ENCODE measurements at regions not wholly inside any gene's neighbourhood (a gene's known extent, or its start where the extent isn't known, plus 50 kb on each side); places are given as distances from the start of the nearest gene placed in this dataset.

GRCh38 chr13:86066611-86067365, 267.6 kb upstream of the SLITRK6 start:
- Histone ChIP-seq H3K36me3 (ENCODE audit: insufficient read depth, low read length) (no peaks in the 10 kb centered on the region), H3K4me3 (ENCODE audit: low read depth, low read length, poor library complexity, severe bottlenecking) (no peak overlapping the region), H3K79me2 (ENCODE audit: insufficient read depth, low read length) (no peaks in the 10 kb centered on the region), H3K4me1 (ENCODE audit: insufficient read depth, low read length, severe bottlenecking) (no peaks in the 10 kb centered on the region), H2AFZ (ENCODE audit: low read length) (no peak overlapping the region), H3K4me2 (ENCODE audit: low read length) (no peak overlapping the region), H3F3A (ENCODE audit: insufficient read depth, low read length) (no peaks in the 10 kb centered on the region), H3K9me3 (ENCODE audit: low read length) (no peaks in the 10 kb centered on the region), H3K27me3 (ENCODE audit: insufficient read depth, low read length) (no peaks in the 10 kb centered on the region), H3K9ac (ENCODE audit: low read length) (no peak overlapping the region), H3K27ac (ENCODE audit: low read depth, low read length, poor library complexity, severe bottlenecking) (no peak overlapping the region), H4K20me1 (ENCODE audit: insufficient read depth, low read length) (no peaks in the 10 kb centered on the region), H3K9me2 (ENCODE audit: low read depth, low read length) (no peaks in the 10 kb centered on the region)
- TF ChIP-seq CTCF (IDR thresholded peaks at IDR 0.05; ENCODE audit: low read length) (no peak), EZH2 (IDR thresholded peaks at IDR 0.05; ENCODE audit: borderline replicate concordance, low read length) (no peak)

- no peaks in the 10 kb centered on the region for H3K79me2 ChIP-seq (ENCODE audit: insufficient read depth, low read length)
- H2AFZ ChIP-seq (ENCODE audit: low read length) = no peak overlapping the region
- H3K4me1 ChIP-seq (ENCODE audit: insufficient read depth, low read length, severe bottlenecking) = no peaks in the 10 kb centered on the region
- no peak overlapping the region for H3K27ac ChIP-seq (ENCODE audit: low read depth, low read length, poor library complexity, severe bottlenecking)
- TF ChIP-seq EZH2 (IDR thresholded peaks at IDR 0.05; ENCODE audit: borderline replicate concordance, low read length) = no peak
- no peak for TF ChIP-seq CTCF (IDR thresholded peaks at IDR 0.05; ENCODE audit: low read length)
- H3K9me3 ChIP-seq (ENCODE audit: low read length) = no peaks in the 10 kb centered on the region
- no peaks in the 10 kb centered on the region for H3K36me3 ChIP-seq (ENCODE audit: insufficient read depth, low read length)
- H3K27me3 ChIP-seq (ENCODE audit: insufficient read depth, low read length) = no peaks in the 10 kb centered on the region
- H3K9me2 ChIP-seq (ENCODE audit: low read depth, low read length) = no peaks in the 10 kb centered on the region
- H3K4me3 ChIP-seq (ENCODE audit: low read depth, low read length, poor library complexity, severe bottlenecking) = no peak overlapping the region
- H4K20me1 ChIP-seq (ENCODE audit: insufficient read depth, low read length) = no peaks in the 10 kb centered on the region
- no peak overlapping the region for H3K4me2 ChIP-seq (ENCODE audit: low read length)
- no peak overlapping the region for H3K9ac ChIP-seq (ENCODE audit: low read length)
- H3F3A ChIP-seq (ENCODE audit: insufficient read depth, low read length) = no peaks in the 10 kb centered on the region
Observed at GRCh38 chr13:86052141-86052540, 252.9 kb upstream of the SLITRK6 start.

GRCh38 chr13:86051134-86052103, 252.2 kb upstream of the SLITRK6 start:
- Histone ChIP-seq H3K4me1 (ENCODE audit: insufficient read depth, low read length, severe bottlenecking) (no peaks in the 10 kb centered on the region), H4K20me1 (ENCODE audit: insufficient read depth, low read length) (no peaks in the 10 kb centered on the region), H3F3A (ENCODE audit: insufficient read depth, low read length) (no peaks in the 10 kb centered on the region), H3K9me2 (ENCODE audit: low read depth, low read length) (no peaks in the 10 kb centered on the region), H2AFZ (ENCODE audit: low read length) (no peak overlapping the region), H3K79me2 (ENCODE audit: insufficient read depth, low read length) (no peaks in the 10 kb centered on the region), H3K27me3 (ENCODE audit: insufficient read depth, low read length) (no peaks in the 10 kb centered on the region), H3K36me3 (ENCODE audit: insufficient read depth, low read length) (no peaks in the 10 kb centered on the region), H3K4me3 (ENCODE audit: low read depth, low read length, poor library complexity, severe bottlenecking) (no peak overlapping the region), H3K9ac (ENCODE audit: low read length) (no peak overlapping the region), H3K27ac (ENCODE audit: low read depth, low read length, poor library complexity, severe bottlenecking) (no peak overlapping the region), H3K4me2 (ENCODE audit: low read length) (no peak overlapping the region), H3K9me3 (ENCODE audit: low read length) (no peaks in the 10 kb centered on the region)
- no peak for TF ChIP-seq EZH2 (IDR thresholded peaks at IDR 0.05; ENCODE audit: borderline replicate concordance, low read length)
- no peak for TF ChIP-seq CTCF (IDR thresholded peaks at IDR 0.05; ENCODE audit: low read length)
